GM23248 (cell line): ENCODE measurements at regions not wholly inside any gene's neighbourhood (a gene's known extent, or its start where the extent isn't known, plus 50 kb on each side); places are given as distances from the start of the nearest gene placed in this dataset.

Experiments used
- DNase-seq: peaks from one replicate; pipeline ENCODE4 v3.0.0-alpha.2; 2015
- H2AFZ ChIP-seq: fragments of 200-600 bp; sonication (generic); 2 replicates; pipeline ENCODE4 v1.6.1; 2016; ENCODE audit warnings: antibody characterized with exemption
- H3F3A ChIP-seq: fragments of 200-600 bp; sonication (generic); 2 replicates; pipeline ENCODE4 v1.6.1; 2016; ENCODE audit warnings: mild to moderate bottlenecking, antibody characterized with exemption, mixed run types; ENCODE audit not compliant: insufficient read depth
- H3K27ac ChIP-seq: fragments of 200-600 bp; sonication (generic); 2 replicates; pipeline ENCODE4 v1.5.1; 2016; ENCODE audit warnings: mild to moderate bottlenecking
- H3K27me3 ChIP-seq: fragments of 200-600 bp; sonication (generic); replicated peaks from 2 replicates; pipeline ENCODE4 v1.6.1; 2016; ENCODE audit warnings: mild to moderate bottlenecking; ENCODE audit not compliant: insufficient read depth
- H3K36me3 ChIP-seq: fragments of 200-600 bp; sonication (generic); 2 replicates; pipeline ENCODE4 v1.6.1; 2016; ENCODE audit warnings: low read depth, mild to moderate bottlenecking
- H3K4me1 ChIP-seq: fragments of 200-600 bp; sonication (generic); 2 replicates; pipeline ENCODE4 v1.6.1; 2016; ENCODE audit warnings: mild to moderate bottlenecking; ENCODE audit not compliant: insufficient read depth
- H3K4me2 ChIP-seq: fragments of 200-600 bp; sonication (generic); one replicate; pipeline ENCODE4 v1.6.1; 2016; ENCODE audit warnings: mild to moderate bottlenecking; ENCODE audit not compliant: unreplicated experiment
- H3K4me3 ChIP-seq: fragments of 200-600 bp; sonication (generic); 2 replicates; pipeline ENCODE4 v1.5.1; 2016; ENCODE audit warnings: mild to moderate bottlenecking
- H3K79me2 ChIP-seq: fragments of 200-600 bp; sonication (generic); 2 replicates; pipeline ENCODE4 v1.6.1; 2016; ENCODE audit warnings: mild to moderate bottlenecking; ENCODE audit not compliant: insufficient read depth
- H3K9ac ChIP-seq: fragments of 200-600 bp; sonication (generic); 2 replicates; pipeline ENCODE4 v1.6.1; 2016; ENCODE audit warnings: mild to moderate bottlenecking
- H3K9me2 ChIP-seq: fragments of 200-600 bp; sonication (generic); 2 replicates; pipeline ENCODE4 v1.6.1; 2016; ENCODE audit warnings: mixed run types, mild to moderate bottlenecking, moderate library complexity; ENCODE audit not compliant: insufficient read depth
- H3K9me3 ChIP-seq: fragments of 200-600 bp; sonication (generic); one replicate; pipeline ENCODE4 v1.6.1; 2017; ENCODE audit warnings: low read depth
- H4K20me1 ChIP-seq: fragments of 200-600 bp; sonication (generic); 2 replicates; pipeline ENCODE4 v1.6.0; 2016; ENCODE audit not compliant: insufficient read depth
- EZH2 ChIP-seq: fragments of 200-600 bp; sonication (generic); IDR thresholded peaks from 2 replicates; pipeline ENCODE4 v1.6.1; 2018; ENCODE audit warnings: antibody characterized with exemption, mild to moderate bottlenecking; ENCODE audit not compliant: insufficient read depth, poor library complexity, severe bottlenecking
- EZH2phosphoT487 ChIP-seq: fragments of 200-600 bp; sonication (generic); IDR thresholded peaks from 2 replicates; pipeline ENCODE4 v1.6.1; 2018; ENCODE audit warnings: antibody characterized with exemption, moderate library complexity, mild to moderate bottlenecking, low read depth; ENCODE audit not compliant: insufficient read depth
- WGBS, 2 experiments: methylation state at CpG; one replicate each; pipeline ENCODE4 v1.1.6; 2015 to 2017; ENCODE audit warnings: low lambda C conversion rate in 2 of 2, low coverage in 1 of 2; ENCODE audit errors: missing lambda C conversion rate in 2 of 2; 5-methylcytosine and 5-hydroxymethylcytosine counted together
- in situ Hi-C: fragments of 300-500 bp; cut with MboI; formaldehyde crosslinking; loops from 2 replicates; pipeline ENCODE4 v1.15.0; 2020

- Histone ChIP-seq H2AFZ (no peak overlapping the region), H4K20me1 (no peaks in the 10 kb centered on the region), H3K4me3 (no peak overlapping the region), H3K27me3 (no peaks in the 10 kb centered on the region), H3K79me2 (no peaks in the 10 kb centered on the region), H3K36me3 (no peaks in the 10 kb centered on the region), H3F3A (peaks cover 7% of the 10 kb centered on the region; the same call in 1 of the 2 replicates), H3K4me2 (no peak overlapping the region), H3K27ac (no peak overlapping the region), H3K4me1 (peaks cover 7% of the 10 kb centered on the region; the same call in 1 of the 2 replicates), H3K9me3 (no peaks in the 10 kb centered on the region), H3K9ac (no peak overlapping the region), H3K9me2 (no peaks in the 10 kb centered on the region)
- TF ChIP-seq EZH2phosphoT487: no peak
- no peak for TF ChIP-seq EZH2
- DNase-seq: no peak
- WGBS, 2 experiments: 83 to 87% methylated on average over 4 of the region's 4 CpGs
- in situ Hi-C loops: no loop called here
Measured at GRCh38 chr12:105766029-105766428, 372.7 kb downstream of the NUAK1 start.

- DNase-seq: peak; percentile 11
- TF ChIP-seq EZH2: no peak
- TF ChIP-seq EZH2phosphoT487: no peak
- H4K20me1 ChIP-seq: no peaks in the 10 kb centered on the region
- no peak overlapping the region for H3K4me3 ChIP-seq
- no peaks in the 10 kb centered on the region for H3F3A ChIP-seq
- H3K36me3 ChIP-seq: no peaks in the 10 kb centered on the region
- H3K79me2 ChIP-seq: no peaks in the 10 kb centered on the region
- H3K9me3 ChIP-seq: no peaks in the 10 kb centered on the region
- no peak overlapping the region for H3K4me2 ChIP-seq
- no peak overlapping the region for H3K27ac ChIP-seq
- no peaks in the 10 kb centered on the region for H3K4me1 ChIP-seq
- no peak overlapping the region for H2AFZ ChIP-seq
- in situ Hi-C loops: no loop called here
- H3K9me2 ChIP-seq: no peaks in the 10 kb centered on the region
- H3K27me3 ChIP-seq: no peaks in the 10 kb centered on the region
- no peak overlapping the region for H3K9ac ChIP-seq
- 76 to 84% methylated on average over 2 of the region's 2 CpGs for WGBS, 2 experiments
Measured at GRCh38 chr12:105769486-105769885, 369.3 kb downstream of the NUAK1 start.

- Histone ChIP-seq H3K9me2 (no peaks in the 10 kb centered on the region), H3K4me2 (no peak overlapping the region), H3K27ac (no peak overlapping the region), H3K4me1 (no peaks in the 10 kb centered on the region), H3K9me3 (no peaks in the 10 kb centered on the region), H3K79me2 (no peaks in the 10 kb centered on the region), H3K27me3 (no peaks in the 10 kb centered on the region), H2AFZ (no peak overlapping the region), H3F3A (no peaks in the 10 kb centered on the region), H3K4me3 (no peak overlapping the region), H4K20me1 (no peaks in the 10 kb centered on the region), H3K36me3 (no peaks in the 10 kb centered on the region), H3K9ac (no peak overlapping the region)
- no peak for DNase-seq
- in situ Hi-C loops: no loop called here
- no peak for TF ChIP-seq EZH2
- WGBS, 2 experiments: 43 to 50% methylated on average over 2 of the region's 2 CpGs
Measured at GRCh38 chr12:105773471-105773870, 365.3 kb downstream of the NUAK1 start.

- H3F3A ChIP-seq: no peaks in the 10 kb centered on the region
- H3K27me3 ChIP-seq: no peaks in the 10 kb centered on the region
- no peak overlapping the region for H3K9ac ChIP-seq
- no peaks in the 10 kb centered on the region for H3K9me3 ChIP-seq
- DNase-seq: no peak
- H3K4me3 ChIP-seq: no peak overlapping the region
- no peak overlapping the region for H3K4me2 ChIP-seq
- H3K9me2 ChIP-seq: no peaks in the 10 kb centered on the region
- H3K36me3 ChIP-seq: no peaks in the 10 kb centered on the region
- TF ChIP-seq EZH2phosphoT487 (no peak), EZH2 (no peak)
- WGBS, 2 experiments: 46 to 64% methylated on average over 5 of the region's 5 CpGs
- no peaks in the 10 kb centered on the region for H3K79me2 ChIP-seq
- H2AFZ ChIP-seq: no peak overlapping the region
- in situ Hi-C loops: no loop called here
- no peaks in the 10 kb centered on the region for H4K20me1 ChIP-seq
- no peaks in the 10 kb centered on the region for H3K4me1 ChIP-seq
- no peak overlapping the region for H3K27ac ChIP-seq
Measured at GRCh38 chr12:105774037-105774436, 364.7 kb downstream of the NUAK1 start.

- H3F3A ChIP-seq: no peaks in the 10 kb centered on the region
- H3K4me1 ChIP-seq: no peaks in the 10 kb centered on the region
- no peak overlapping the region for H3K4me3 ChIP-seq
- H3K36me3 ChIP-seq: no peaks in the 10 kb centered on the region
- H2AFZ ChIP-seq: no peak overlapping the region
- in situ Hi-C loops: no loop called here
- WGBS, 2 experiments: 38 to 39% methylated on average over 3 of the region's 3 CpGs
- H3K79me2 ChIP-seq: no peaks in the 10 kb centered on the region
- no peaks in the 10 kb centered on the region for H3K9me3 ChIP-seq
- no peaks in the 10 kb centered on the region for H3K9me2 ChIP-seq
- H3K27me3 ChIP-seq: no peaks in the 10 kb centered on the region
- peak; percentile 68 for DNase-seq
- H4K20me1 ChIP-seq: no peaks in the 10 kb centered on the region
- no peak overlapping the region for H3K9ac ChIP-seq
- no peak overlapping the region for H3K27ac ChIP-seq
- no peak overlapping the region for H3K4me2 ChIP-seq
- TF ChIP-seq EZH2 (no peak), EZH2phosphoT487 (no peak)
Measured at GRCh38 chr12:105775343-105775742, 363.4 kb downstream of the NUAK1 start.
